Loucy (cell line): ENCODE measurements at regions not wholly inside any gene's neighbourhood (a gene's known extent, or its start where the extent isn't known, plus 50 kb on each side); places are given as distances from the start of the nearest gene placed in this dataset.

Experiments used
- H2AFZ ChIP-seq: fragments of 200-600 bp; sonication (generic); 2 replicates; pipeline ENCODE4 v1.6.0; 2016; ENCODE audit warnings: antibody characterized with exemption, mild to moderate bottlenecking, low read length, moderate library complexity
- H3F3A ChIP-seq: fragments of 200-600 bp; 2 replicates; pipeline ENCODE4 v1.6.0; 2016; ENCODE audit warnings: antibody characterized with exemption, low read depth, mild to moderate bottlenecking
- H3K27me3 ChIP-seq: fragments of 200-600 bp; sonication (generic); 2 replicates; pipeline ENCODE4 v1.6.1; 2014; ENCODE audit warnings: low read length, mild to moderate bottlenecking; ENCODE audit not compliant: insufficient read depth, poor library complexity, severe bottlenecking
- H3K36me3 ChIP-seq: fragments of 200-600 bp; sonication (generic); 2 replicates; pipeline ENCODE4 v1.6.1; 2016; ENCODE audit warnings: low read length; ENCODE audit not compliant: insufficient read depth
- H3K4me1 ChIP-seq: fragments of 200-600 bp; sonication (generic); 2 replicates; pipeline ENCODE4 v1.5.1; 2014; ENCODE audit warnings: low read length, mild to moderate bottlenecking; ENCODE audit not compliant: insufficient read depth, poor library complexity, severe bottlenecking
- H3K4me2 ChIP-seq: fragments of 200-600 bp; sonication (generic); 2 replicates; pipeline ENCODE4 v1.6.0; 2014; ENCODE audit warnings: antibody characterized with exemption, low read length, low read depth, mild to moderate bottlenecking; ENCODE audit not compliant: poor library complexity, severe bottlenecking
- H3K4me3 ChIP-seq: fragments of 200-600 bp; sonication (generic); 2 replicates; pipeline ENCODE4 v1.5.1; 2014; ENCODE audit warnings: low read length, mild to moderate bottlenecking, mixed read lengths; ENCODE audit not compliant: poor library complexity, severe bottlenecking
- H3K79me2 ChIP-seq: fragments of 200-600 bp; sonication (generic); 2 replicates; pipeline ENCODE4 v1.6.1; 2014; ENCODE audit warnings: low read length; ENCODE audit not compliant: insufficient read depth
- H3K9ac ChIP-seq: fragments of 200-600 bp; sonication (generic); 2 replicates; pipeline ENCODE4 v1.6.0; 2014; ENCODE audit warnings: mild to moderate bottlenecking, low read depth, low read length, moderate library complexity; ENCODE audit not compliant: poor library complexity, severe bottlenecking
- H3K9me2 ChIP-seq: fragments of 200-600 bp; sonication (generic); replicated peaks from 2 replicates; pipeline ENCODE4 v1.6.1; 2016; ENCODE audit warnings: low read depth, low read length, mixed read lengths
- H3K9me3 ChIP-seq: fragments of 200-600 bp; sonication (generic); 2 replicates; pipeline ENCODE4 v1.6.1; 2014; ENCODE audit warnings: mild to moderate bottlenecking, antibody characterized with exemption, low read length, low read depth; ENCODE audit not compliant: insufficient read depth
- H4K20me1 ChIP-seq: fragments of 200-600 bp; sonication (generic); 2 replicates; pipeline ENCODE4 v1.6.0; 2014; ENCODE audit warnings: antibody characterized with exemption, low read length, mild to moderate bottlenecking; ENCODE audit not compliant: insufficient read depth, poor library complexity, severe bottlenecking
- EZH2phosphoT487 ChIP-seq: fragments of 200-600 bp; IDR thresholded peaks from 2 replicates; pipeline ENCODE4 v1.6.1; 2018; ENCODE audit warnings: antibody characterized with exemption, mild to moderate bottlenecking, moderate library complexity, borderline replicate concordance
- TF ChIP-seq, protein P1 (sequence below): fragments of 200-600 bp; sonication (generic); conservative IDR thresholded peaks from 2 replicates; pipeline ENCODE4 v1.5.1; 2014; ENCODE audit warnings: mild to moderate bottlenecking, antibody characterized with exemption, low read length

DNA sequence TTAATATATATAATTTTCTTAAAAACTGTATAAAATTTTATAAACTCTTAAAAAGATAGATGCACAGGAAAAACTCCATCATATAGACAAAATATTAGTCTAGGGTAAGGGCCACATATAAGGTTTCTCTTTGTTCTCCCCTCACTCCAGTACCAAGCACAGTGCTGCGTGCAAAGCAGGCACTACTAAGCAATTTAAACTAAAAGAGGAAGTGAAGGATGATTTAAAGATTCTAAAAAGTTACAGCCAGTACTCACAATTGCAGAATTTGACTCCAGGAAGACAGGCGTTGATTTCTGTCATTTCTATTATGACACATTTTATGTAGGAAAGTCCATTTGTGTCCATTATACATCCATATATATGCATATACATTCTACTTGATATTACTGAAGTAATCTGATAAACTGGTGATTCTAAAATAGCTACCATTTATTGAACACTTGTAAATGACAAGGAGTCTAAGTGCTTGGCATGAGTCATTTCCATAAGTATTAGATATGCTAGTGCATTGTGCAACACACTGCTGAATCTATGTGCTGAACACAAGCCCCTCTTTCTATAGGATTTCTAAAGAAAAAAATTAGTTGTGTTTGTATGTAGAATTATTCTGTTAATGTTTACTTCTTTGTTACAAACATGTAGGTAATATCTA, 785.5 kb upstream of the ARRDC4 start:
- Histone ChIP-seq H3K9me2 (no peaks in the 10 kb centered on the region), H3K36me3 (no peaks in the 10 kb centered on the region), H3K9ac (no peak overlapping the region), H3K79me2 (no peaks in the 10 kb centered on the region), H3K9me3 (no peaks in the 10 kb centered on the region), H3K27me3 (no peaks in the 10 kb centered on the region), H4K20me1 (no peaks in the 10 kb centered on the region), H3F3A (no peaks in the 10 kb centered on the region), H2AFZ (no peak overlapping the region), H3K4me2 (no peak overlapping the region), H3K4me3 (no peak overlapping the region), H3K4me1 (no peaks in the 10 kb centered on the region)
- TF ChIP-seq, protein P1, sequence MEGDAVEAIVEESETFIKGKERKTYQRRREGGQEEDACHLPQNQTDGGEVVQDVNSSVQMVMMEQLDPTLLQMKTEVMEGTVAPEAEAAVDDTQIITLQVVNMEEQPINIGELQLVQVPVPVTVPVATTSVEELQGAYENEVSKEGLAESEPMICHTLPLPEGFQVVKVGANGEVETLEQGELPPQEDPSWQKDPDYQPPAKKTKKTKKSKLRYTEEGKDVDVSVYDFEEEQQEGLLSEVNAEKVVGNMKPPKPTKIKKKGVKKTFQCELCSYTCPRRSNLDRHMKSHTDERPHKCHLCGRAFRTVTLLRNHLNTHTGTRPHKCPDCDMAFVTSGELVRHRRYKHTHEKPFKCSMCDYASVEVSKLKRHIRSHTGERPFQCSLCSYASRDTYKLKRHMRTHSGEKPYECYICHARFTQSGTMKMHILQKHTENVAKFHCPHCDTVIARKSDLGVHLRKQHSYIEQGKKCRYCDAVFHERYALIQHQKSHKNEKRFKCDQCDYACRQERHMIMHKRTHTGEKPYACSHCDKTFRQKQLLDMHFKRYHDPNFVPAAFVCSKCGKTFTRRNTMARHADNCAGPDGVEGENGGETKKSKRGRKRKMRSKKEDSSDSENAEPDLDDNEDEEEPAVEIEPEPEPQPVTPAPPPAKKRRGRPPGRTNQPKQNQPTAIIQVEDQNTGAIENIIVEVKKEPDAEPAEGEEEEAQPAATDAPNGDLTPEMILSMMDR = no peak
- no peak for TF ChIP-seq EZH2phosphoT487

DNA sequence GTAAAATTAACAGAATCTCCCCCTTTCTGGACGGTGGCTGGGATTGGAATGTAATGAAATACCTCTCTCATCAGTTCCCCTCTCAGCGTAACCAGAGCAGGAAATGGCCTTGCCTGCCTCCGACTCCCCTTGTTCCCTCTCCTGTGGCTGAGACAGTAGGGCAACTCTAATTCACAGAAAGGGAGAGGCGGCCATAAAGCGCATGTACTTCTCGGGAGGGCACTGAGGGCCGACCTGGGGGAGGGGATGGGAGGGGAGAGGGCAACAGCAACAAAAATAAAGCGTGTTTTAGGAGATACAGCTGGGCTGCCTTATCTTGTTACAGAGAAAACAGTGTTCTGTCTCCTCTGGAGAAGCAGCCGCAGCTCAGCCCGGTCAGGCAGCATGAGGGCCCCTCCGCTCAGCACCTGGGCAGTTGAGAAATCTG, 783.3 kb upstream of the ARRDC4 start:
- Histone ChIP-seq H3K9me3 (no peaks in the 10 kb centered on the region), H3K79me2 (no peaks in the 10 kb centered on the region), H3K4me2 (no peak overlapping the region), H3K4me3 (no peak overlapping the region), H3K4me1 (no peaks in the 10 kb centered on the region), H4K20me1 (no peaks in the 10 kb centered on the region), H3K9me2 (no peaks in the 10 kb centered on the region), H3F3A (no peaks in the 10 kb centered on the region), H2AFZ (no peak overlapping the region), H3K27me3 (no peaks in the 10 kb centered on the region), H3K9ac (no peak overlapping the region), H3K36me3 (no peaks in the 10 kb centered on the region)
- TF ChIP-seq EZH2phosphoT487 = no peak
- TF ChIP-seq, protein P1 = no peak

DNA sequence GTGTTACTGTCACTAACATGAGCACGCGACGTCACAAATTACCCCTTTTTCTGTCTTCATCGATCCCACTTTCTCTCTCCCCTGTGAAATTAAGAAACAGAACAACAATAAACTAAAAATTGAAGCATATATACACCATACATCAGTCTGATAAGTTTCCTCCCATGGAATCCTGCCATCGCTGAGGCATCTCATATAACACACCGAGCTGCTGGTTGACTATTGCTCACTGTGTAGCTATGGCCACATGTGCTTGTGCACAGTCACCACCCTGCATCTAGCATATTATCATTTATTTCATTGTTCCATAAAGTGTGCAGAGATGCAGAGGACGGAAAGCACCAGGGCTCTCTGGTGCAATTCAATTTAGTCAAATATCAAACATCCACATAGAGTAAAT, 777.9 kb upstream of the ARRDC4 start:
- no peaks in the 10 kb centered on the region for H3K4me1 ChIP-seq
- H3K4me2 ChIP-seq = no peak overlapping the region
- no peaks in the 10 kb centered on the region for H3K79me2 ChIP-seq
- no peak overlapping the region for H3K9ac ChIP-seq
- H4K20me1 ChIP-seq = no peaks in the 10 kb centered on the region
- no peaks in the 10 kb centered on the region for H3F3A ChIP-seq
- no peaks in the 10 kb centered on the region for H3K36me3 ChIP-seq
- no peaks in the 10 kb centered on the region for H3K27me3 ChIP-seq
- no peaks in the 10 kb centered on the region for H3K9me3 ChIP-seq
- no peak overlapping the region for H3K4me3 ChIP-seq
- H3K9me2 ChIP-seq = no peaks in the 10 kb centered on the region
- no peak overlapping the region for H2AFZ ChIP-seq
- TF ChIP-seq EZH2phosphoT487 = no peak
- TF ChIP-seq, protein P1 = no peak
